NOMO-1 (cell line): ENCODE measurements at regions not wholly inside any gene's neighbourhood (a gene's known extent, or its start where the extent isn't known, plus 50 kb on each side); places are given as distances from the start of the nearest gene placed in this dataset.

Experiments
- DNase-seq, 2 experiments: peaks; one replicate each; lab custom pipeline; 2025; ENCODE audit not compliant: unreplicated experiment in 2 of 2; lab: John Stamatoyannopoulos, UW

DNA sequence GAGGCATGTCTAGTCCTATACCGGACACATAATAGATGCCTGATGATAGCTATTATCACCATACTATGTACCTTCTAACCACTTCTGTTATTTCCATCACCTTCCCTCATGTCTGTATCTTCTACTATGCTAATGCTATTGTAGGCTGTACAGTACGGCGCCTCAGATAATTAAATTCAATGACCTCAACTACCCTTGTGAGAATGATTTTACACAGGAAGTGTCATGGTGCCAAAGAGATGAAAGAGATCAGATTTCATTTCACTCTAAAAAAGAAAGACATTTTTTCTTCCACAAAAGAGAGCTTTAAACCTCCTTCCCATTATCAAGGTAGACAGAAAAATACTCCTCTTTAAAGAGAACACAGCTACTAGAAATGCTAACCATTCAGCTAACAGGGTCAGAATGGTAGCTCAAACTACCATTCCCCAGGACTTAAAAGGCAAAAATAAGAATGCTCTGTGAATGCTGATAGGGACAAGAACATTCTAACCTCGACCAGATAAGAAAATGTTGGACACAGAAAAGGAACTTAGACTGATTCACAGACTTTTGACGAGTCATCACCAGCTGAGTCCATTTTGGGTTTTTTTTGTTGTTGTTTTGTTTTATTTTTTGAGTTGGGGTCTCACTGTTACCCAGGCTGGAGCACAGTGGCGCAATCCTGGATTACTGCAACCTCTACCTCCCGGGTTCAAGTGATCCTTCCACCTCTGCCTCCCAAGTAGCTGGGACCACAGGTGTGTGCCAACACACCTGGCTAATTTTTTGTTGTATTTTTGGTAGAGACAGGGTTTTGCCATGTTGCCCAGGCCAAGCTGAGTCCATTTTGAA is 99.2 kb upstream of the RAPGEF2 start:
- DNase-seq, result no peak

DNA sequence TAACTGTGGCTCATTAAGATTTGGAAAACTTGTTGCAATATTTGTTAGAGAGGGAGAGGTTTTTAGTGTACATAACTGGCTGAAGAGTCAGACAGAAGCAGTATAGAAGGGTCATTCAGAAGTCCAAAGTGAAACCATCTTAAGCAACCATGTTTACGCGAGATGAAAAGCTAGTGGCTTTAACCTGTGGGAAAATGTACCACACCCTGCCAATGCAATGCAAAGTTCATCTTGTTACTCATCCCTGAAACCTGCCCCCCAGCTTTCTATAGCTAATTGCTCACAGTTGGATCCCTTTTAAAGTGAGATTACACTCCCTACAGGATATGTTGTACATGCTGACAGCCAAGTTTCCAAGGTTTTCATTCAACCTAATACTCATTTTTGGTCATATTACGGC is 96.7 kb upstream of the RAPGEF2 start:
- DNase-seq, result no peak

DNA sequence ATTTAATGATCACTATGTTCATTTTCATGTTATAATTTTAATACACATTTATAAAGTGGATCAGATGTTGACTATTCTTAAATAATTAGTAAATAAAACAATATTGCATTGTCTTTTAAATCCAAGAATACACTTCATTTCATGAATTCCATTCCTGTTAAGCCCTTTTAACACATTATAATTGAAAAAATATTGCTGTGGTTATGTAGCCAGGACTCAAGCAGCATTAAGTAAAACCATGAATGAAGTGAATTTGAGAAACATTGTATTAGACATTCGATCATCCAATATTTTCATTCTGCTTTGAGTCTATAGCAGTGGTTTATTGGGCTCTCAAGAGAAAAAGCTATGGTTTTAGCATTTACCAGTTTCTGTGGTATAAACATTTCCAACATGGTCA is 94.2 kb upstream of the RAPGEF2 start:
- DNase-seq, result no peak

DNA sequence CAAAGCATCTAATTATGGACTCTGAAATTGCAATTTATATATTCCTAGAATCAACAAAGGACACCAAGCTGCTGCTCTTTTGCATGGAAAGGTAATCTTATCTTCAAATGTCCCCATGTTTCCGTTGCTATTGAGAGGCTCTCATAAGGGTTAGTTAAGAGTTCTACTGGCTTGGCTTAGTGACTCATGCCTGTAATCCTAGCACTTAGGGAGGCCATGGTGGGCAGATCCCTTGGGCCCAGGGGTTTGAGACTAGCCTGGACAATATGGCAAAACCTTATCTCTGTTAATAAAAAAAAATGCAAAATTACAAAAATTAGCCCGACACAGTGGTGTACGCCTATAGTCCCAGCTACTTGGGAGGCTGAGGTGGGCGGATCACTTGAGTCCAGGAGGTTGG is 93.4 kb upstream of the RAPGEF2 start:
- DNase-seq, result no peak

DNA sequence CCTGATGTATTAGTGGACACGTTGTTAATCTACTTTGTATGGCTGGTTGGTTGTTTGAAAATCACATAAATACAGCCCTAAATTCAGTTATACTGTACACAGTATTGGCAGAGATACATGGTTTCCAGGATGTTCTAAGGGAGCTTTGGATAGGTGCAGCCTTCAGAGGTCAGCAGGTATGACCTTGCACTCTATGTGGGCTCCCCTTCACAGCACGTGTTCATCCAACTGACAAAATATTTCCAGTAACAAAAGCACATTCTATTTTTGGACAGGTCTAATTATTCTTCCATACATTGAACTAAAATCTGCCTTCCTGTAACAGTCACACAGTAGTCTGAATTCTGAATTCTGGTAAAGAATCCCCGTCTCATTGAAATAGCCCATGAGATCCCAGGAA is 92.8 kb upstream of the RAPGEF2 start:
- DNase-seq, result no peak

DNA sequence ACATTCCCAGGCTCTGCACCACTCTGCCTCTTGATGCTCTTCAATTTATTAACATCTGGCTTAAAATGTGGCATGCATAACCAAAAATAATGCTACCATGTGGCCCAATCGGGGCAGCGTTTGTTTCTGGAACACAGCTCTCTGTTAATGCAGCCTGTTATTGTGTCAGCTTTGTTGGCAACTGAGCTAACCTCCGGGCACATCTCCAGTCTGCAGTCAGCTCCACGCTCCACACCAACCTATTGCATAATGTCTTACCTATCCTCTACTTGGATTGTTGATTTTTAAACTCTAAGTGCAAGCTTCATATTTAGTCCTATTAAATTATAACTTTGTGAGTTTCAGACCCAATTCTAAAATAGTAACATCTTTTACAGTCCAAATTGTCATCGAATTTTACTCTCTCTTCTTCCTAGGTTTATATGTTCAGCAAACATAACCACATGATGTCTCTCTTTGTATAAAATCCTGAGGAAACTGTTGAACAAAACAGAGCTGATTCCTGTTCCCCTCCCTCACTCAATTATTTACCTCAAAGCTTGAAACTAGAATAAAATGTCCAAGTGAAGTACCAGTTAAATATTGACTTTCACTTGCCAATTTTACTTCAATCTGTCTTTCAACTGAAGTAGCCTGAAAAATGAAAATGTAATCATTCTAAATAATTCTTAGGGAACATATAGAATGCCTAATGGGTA is 92.2 kb upstream of the RAPGEF2 start:
- DNase-seq, result no peak

DNA sequence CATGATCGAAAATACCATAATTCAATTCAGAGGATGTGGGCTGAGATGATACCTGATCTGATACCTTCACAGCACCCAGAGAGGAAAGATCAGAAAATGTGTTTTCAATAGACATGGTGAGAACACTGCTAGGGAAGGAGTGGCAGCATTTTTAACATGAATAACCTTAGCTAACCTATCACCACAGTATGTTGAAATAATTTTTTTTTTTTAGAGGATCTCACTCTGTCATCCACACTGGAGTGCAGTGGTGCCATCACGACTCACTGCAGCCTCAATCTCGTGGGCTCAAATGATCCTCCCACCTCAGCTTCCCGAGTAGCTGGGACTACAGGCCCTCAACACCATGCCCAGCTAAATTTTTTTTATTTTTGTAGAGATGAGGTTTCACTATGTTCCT is 90.5 kb upstream of the RAPGEF2 start:
- DNase-seq, result no peak

DNA sequence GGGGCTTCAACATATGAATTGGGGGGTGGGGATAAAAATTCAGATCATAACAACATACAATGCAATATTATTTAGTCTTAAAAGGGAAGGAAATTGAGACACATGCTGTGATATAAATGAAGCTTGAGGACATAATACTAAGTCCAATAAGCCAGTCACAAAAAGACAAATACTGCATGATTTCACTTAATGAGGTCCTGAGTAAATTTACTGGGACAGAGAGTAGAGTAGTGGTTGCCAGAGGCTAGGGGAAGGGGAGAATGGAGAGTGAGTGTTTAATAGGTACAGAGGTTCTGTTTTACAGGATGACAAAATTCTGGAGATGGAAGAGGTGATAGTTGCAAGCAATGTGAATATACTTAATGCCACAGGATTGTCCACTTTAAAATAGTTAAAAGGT is 89.2 kb upstream of the RAPGEF2 start:
- DNase-seq, result no peak

DNA sequence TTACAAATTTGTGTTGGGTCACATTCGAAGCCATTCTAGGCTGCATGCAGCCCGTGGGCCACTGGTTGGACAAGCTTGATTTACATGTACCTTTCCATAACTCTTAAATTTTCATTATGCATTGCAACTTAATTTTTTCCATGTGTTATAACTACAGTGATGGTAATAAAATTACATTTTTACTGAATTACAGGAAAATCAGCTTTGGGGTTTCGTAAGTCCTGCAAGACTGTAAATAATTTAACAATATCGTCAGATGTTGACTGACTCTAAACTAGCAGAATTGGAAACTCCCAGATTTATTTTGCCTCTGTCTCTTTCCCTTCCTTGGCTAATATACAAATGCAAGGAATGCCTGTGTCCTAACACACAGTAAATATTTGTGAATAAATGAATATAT is 88.0 kb upstream of the RAPGEF2 start:
- no peak for DNase-seq

DNA sequence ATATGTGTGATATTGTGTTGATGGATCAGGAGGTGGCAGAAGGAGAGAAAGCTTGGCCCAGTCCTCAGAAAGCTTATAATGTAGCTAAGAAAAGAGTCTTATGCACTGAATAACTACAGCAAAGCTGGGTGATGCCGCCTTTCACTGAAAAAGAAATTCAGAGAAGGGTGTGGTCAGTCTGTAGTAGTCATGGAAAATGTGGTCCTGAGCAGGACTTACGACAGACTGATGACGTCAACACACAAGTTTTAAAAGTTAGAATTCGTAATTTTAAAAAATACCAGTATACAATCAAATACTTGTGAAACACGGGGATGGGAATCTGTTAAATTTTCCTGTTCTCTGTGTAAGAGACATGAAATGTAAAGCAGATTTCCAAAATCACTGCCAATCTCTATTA is 87.0 kb upstream of the RAPGEF2 start:
- no peak for DNase-seq

DNA sequence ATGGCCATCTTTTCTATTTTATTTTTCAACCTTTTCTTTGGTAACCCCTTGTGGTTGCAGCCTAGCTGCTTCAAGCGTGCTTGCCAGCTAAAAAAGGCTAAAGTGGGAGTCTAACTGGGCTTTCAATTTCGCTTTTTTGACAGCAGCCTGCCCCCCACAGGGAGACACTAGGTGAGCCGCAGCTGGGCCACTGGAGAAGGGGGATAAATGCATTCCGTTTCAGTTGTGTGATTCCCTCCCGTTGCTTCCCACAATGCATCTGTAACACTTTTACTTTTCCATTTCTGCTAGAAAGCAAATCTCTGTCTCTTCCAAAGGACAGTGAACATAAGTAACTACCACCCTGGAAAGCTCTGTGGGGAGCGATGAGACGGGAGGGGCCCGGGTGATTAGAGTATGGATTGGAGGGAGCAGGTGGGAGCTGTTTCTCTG is 86.3 kb upstream of the RAPGEF2 start:
- DNase-seq, result no peak

DNA sequence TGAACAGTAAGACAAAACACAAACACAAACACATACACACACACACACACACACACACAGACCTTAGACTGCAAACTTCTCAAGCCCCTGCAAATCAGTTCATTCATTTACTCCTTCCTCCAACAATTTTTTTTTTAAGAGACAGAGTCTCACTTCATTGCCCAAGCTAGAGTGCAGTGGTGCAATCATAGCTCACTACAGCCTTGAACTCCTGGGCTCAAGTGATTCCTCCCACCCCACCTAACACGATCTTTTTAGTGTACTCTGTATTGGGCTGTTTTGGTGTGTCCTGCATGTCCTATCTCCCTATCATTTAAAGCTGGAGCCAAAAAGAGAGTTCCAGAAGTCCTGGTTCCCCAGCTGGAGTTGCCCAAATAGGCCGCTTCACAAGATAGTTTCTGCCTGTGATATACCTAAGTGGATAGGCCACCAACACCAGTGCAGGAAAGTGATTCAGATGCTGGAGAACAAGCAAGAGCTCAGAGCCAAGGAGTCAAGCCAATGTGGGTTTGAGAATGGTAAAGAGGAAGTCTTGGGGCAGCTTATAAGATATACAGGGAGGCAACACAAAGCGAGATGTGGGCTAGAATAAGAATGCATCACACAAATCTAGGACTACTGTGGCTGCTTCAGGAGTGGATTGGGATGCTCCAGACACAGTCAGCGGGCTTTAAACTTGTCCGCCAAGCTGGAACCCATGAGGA is 85.4 kb upstream of the RAPGEF2 start:
- DNase-seq, result no peak

DNA sequence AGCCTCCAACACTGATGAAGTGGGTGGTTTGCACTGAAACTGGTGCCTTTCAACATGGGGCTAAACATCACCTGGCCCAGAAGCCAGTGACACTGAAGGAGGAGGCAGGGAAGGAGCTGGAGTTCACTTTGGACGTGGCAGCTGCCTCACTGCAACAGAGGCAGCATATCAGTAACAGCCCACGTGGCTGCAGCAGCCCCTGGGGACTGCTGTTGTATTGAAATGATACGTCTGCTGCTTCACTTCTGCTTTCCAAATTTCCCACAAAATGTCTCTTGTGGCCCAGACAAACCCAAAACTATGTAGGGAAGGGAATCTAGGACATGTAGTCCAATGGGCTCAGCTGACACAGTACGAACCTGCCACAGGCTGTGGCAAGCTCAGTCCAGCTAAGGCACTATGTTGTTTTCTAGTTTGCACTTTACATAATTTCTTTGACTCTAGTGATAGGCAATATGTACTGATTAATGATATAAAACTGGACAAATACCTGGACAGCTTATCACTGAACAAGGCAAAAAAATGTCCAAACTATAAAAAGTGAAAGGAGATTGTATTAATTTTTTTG is 84.7 kb upstream of the RAPGEF2 start:
- DNase-seq, result no peak

DNA sequence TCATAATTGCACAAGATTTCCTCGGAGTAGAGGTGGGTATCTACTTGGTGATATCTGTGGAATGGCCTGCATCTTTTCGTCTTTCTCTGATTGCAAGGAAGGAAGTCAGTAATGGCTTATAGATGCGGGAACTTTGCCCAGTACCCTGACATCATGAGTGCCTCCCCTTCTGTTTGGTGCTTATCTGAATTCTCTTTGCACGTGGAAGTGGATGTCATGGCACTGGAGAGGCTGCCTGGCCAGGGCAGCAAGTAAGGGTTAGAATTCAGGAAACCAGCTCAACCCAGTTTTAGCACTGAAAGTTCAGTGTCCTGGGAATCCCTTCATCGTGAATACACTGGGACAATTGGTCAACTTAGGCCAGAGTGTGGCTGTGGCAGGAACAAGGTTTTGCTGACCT is 83.5 kb upstream of the RAPGEF2 start:
- DNase-seq, result no peak

DNA sequence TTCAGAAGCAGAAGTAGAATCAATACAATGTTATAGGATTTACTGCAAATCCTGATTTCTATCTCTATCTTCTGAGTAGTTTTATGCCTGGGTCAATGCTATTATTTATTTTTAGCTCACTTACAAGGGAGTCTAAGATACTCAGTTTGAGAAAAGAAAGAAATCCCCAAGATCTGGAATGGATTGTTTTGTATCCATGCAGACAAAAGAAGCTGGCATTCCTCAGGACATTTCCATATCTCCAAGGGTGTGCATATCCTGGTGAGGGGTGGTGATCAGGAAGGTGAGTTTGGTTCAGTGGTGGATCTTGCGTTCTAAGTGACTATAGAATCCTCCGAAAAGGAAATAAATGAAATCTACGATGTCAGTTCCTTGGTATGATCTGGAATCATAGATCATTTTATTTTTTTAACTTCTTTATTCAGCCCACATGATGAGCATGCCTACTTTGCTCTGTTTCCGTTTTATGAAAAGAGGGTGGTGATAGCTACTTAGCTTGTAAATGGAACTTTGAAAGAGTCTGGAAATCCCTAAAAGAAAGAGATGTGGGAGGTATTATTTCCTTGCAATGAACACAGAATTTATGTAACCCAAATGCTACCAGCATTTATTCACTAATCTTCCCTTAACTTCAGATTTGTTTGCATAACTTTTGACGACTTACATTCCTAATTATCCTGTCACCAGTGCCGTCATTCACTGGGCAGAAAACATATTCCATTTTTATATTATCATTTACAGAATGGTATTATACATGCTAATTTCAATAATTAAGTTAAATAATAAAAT is 81.1 kb upstream of the RAPGEF2 start:
- DNase-seq, result no peak

DNA sequence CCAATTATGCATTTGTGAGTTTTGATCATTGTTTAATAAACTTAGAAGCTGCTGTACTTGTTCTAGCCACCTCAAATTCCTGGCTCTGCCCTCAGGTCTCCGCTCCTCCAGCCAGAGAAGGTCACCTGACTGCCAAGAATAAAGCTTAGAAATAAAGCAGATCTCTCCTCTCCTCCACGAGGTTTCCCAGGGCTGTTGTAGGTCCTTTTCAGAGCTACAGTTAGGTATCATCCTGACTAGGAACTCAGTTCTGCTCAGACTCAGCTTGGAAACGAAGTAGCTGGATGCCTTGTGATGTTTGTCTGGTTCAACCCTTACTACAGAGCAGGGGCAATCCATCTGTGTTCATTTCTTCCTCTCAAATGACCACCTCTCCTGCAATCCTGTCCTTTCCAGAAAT is 79.1 kb upstream of the RAPGEF2 start:
- no peak for DNase-seq

DNA sequence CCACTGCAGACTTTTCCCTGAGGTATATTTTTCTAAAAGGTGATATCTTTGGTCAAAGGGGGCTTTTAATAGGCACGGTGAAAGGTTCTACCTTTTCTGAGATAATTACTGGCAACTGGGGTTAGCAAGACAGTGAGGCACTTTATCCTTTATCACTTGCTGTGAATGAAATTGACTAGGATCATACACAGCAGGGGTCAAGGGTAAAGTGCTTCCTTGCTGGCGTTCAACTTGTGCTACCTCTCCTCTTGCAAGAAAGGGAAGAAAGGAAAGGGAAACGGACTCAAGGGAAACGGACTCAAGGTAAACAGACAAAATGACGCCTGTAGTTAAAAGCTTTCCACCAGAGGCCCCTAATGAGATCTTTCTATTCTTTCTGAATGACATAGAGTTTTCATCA is 78.6 kb upstream of the RAPGEF2 start:
- DNase-seq, result no peak

DNA sequence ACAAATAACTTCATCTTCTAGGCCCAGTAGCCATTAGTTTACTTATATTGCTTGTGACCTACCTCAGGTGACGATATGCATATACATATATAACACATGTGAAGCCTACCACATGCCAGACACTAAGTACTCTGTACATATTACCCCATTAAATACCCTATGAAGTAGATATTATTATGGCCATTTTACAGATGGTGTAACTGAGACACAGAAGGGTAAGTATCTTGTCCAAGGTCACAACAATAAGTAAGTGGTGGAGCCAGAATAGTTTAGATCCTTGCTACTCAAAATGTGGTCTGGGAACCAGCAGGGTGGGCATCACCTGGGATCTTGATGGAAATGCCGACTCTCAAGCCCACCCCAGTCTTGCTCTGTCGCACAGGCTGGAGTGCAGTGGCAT is 78.1 kb upstream of the RAPGEF2 start:
- DNase-seq, result no peak

DNA sequence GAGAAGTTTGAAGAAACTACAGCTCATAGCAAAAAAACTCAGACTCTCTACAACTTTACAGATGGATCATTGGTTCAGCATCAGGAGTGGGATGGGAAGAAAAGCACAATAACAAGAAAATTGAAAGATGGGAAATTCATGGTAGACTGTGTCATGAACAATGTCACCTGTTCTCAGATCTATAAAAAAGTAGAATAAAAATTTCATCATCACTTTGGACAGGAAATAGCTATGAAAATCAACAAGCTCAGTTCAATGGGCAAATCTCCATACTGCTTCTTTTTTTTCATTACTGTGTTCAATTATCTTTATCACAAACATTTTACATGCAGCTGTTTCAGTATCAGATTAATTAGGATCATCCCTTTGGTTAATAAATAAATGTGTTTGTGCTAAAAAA is 76.5 kb upstream of the RAPGEF2 start:
- DNase-seq, result no peak

DNA sequence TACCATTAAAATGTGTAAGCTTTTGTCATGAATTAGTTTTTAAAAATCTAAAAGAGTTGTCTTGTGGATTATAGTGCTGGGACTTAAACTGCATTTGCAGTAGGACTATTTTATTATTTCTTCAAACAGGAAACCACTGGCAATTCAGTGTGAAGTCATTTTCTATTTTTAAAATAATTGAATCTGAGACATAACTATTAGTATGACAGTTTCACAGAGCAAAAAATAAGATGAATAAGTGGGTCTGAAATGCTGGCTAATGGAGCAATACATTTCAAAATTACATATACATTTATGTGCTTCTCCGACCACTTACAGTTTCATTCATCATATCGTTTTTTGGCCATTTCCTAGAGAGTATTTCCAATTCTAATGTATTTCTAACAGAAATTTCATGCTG is 75.3 kb upstream of the RAPGEF2 start:
- DNase-seq, result no peak

DNA sequence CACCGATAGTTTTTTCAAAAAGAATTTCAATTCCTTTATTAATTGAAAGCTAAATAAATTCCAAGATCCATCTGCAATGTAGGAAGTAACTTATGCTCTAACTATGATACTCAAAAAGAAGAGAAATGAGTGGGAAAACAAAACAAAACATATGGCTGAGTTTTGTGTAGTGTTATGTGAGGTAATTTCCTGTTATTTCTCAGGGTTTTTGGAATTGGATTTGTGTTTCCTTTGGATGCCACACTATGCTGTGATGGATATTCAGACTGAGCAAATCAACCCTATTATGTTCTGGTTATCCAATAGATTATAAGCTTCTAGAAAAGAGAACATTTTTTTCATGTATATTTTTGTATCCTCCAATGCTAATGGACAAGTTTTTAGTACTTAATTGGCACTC is 73.4 kb upstream of the RAPGEF2 start:
- no peak for DNase-seq
